AG04449 (cell line): ENCODE measurements at regions not wholly inside any gene's neighbourhood (a gene's known extent, or its start where the extent isn't known, plus 50 kb on each side); places are given as distances from the start of the nearest gene placed in this dataset.

ENCODE experiments used
- CTCF ChIA-PET: fragments of 350-600 bp; formaldehyde crosslinking; extraction: SDS; loops from one replicate; lab custom pipeline; 2021; ENCODE audit warnings: antibody characterized with exemption; lab: Yijun Ruan, JAX
- POLR2A ChIA-PET: fragments of 400-600, 350-600 bp; formaldehyde crosslinking; extraction: SDS; loops from one replicate; lab custom pipeline; 2020; ENCODE audit warnings: antibody characterized with exemption, inconsistent platforms; lab: Yijun Ruan, JAX
- DNase-seq: peaks from one replicate; pipeline ENCODE4 v3.0.0-alpha.2; 2010; ENCODE audit warnings: low read depth, low spot score
- H3K4me3 ChIP-seq: 2 replicates; pipeline ENCODE4 v1.5.1; 2011; ENCODE audit warnings: low read depth, mild to moderate bottlenecking, control low read depth, low read length
- CTCF ChIP-seq: IDR thresholded peaks from one replicate; pipeline ENCODE4 v1.5.1; 2011; ENCODE audit warnings: mild to moderate bottlenecking, moderate library complexity, low read length, control low read depth, inconsistent platforms; ENCODE audit not compliant: insufficient read depth; ENCODE audit errors: missing control alignments

DNA sequence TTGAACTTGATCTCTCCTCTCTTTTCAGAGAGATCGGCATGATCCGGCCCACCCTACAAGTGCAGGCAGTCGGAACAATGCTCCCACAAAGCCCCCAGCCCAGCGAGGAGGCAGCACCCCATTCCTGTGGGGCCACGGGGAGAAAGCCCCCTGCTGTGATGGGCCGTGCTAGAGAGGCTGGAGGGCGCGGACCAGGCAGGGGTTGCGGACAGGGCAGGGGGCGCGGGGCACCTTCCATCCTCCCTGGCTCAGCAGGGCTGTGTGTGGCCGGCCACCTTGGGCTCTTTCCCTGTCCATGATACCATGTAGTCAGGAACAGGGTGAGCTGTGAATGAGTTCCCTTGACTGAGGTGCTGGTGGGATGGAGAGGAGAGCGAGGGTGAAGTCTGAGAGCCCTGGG is 379.8 kb downstream of the BRD1 start:
- no peak for DNase-seq
- TF ChIP-seq CTCF, result no peak
- H3K4me3 ChIP-seq, result no peak overlapping the region
- ChIA-PET CTCF (no interaction called here), POLR2A (no interaction called here)

- TF ChIP-seq CTCF, result no peak
- CTCF ChIA-PET, result no interaction called here
- no peak overlapping the region for H3K4me3 ChIP-seq
- DNase-seq, result no peak
- POLR2A ChIA-PET, result no interaction called here
Measured at GRCh38 chr22:49446759-49447710, 380.6 kb downstream of the BRD1 start.

DNA sequence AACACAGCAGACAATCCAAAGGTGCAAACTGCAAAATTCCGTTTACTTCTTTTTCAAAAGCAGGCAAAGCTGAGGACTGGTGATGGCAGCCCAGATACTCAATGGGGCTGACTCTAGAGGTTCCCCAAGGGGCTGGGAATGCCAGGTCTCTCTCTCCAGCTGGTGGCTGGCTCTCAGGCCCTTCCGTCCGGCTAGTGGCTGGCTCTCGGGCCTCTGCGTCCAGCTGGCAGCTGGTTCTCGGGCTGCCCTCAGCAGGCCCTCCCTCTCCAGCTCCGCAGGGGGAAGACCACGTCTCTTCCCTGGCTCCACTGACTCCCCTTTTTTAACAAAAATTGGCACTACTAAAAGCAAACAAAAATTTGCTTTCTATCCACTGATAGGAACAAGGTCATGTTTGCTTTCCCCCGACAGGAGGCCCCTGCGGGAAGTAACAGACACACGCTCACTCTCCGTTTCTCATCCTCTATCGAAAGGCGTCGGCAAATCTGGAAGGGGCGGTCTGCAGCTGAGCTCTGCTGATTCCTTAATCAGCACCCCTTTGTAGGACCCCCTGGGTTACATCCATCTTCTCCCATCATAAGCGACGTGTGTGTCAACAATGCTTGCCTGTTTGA is 381.4 kb downstream of the BRD1 start:
- CTCF ChIA-PET, result no interaction called here
- POLR2A ChIA-PET, result no interaction called here
- H3K4me3 ChIP-seq, result no peak overlapping the region
- DNase-seq, result no peak
- no peak for TF ChIP-seq CTCF

DNA sequence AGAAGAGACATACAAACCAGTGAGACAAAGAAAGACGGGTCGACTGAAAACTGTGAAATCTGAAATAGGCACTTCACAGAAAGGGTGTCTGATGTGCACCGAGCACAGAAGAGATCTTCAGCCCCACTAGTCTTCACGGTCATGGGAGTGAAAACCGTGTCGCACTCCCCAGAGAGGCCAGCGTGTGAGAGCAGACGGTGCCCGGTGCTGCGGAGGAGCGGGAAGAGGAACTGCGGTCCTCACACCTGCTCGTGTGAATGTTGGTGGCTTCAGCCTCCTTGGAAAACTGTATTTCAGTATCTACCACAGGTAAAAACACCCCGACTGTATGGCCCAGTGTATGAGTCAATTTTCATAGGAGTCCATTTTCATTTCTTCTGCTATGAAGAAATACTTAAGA is 382.9 kb downstream of the BRD1 start:
- DNase-seq, result no peak
- ChIA-PET POLR2A (no interaction called here), CTCF (no interaction called here)
- TF ChIP-seq CTCF, result no peak
- no peak overlapping the region for H3K4me3 ChIP-seq

DNA sequence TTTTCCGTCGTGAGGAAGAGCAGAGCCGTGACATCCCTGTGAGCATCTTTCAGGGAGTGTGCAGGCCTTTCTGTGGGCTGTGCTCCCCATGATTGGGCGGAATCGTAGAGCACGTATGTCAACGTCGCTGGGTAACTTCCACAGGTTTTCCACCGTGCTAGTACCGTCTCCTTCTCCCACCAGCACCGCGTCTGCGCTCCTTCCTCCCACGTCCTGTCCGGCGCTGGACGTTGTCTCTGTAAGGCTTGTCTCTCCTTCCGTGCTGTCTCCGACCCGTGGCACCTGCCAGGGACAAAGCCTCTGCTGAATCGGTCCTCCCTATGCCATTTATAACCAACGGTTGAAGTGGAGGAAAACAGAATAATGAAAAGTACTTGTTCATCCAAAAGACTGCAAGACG is 386.7 kb downstream of the BRD1 start:
- DNase-seq, result no peak
- ChIA-PET CTCF (no interaction called here), POLR2A (no interaction called here)
- TF ChIP-seq CTCF, result no peak
- no peak overlapping the region for H3K4me3 ChIP-seq

- DNase-seq, result no peak
- CTCF ChIA-PET, result no interaction called here
- no peak for TF ChIP-seq CTCF
- H3K4me3 ChIP-seq, result no peak overlapping the region
- POLR2A ChIA-PET, result no interaction called here
Measured at GRCh38 chr22:49439373-49439772, 388.3 kb downstream of the BRD1 start.
